GM12864 (cell line): ENCODE measurements at regions not wholly inside any gene's neighbourhood (a gene's known extent, or its start where the extent isn't known, plus 50 kb on each side); places are given as distances from the start of the nearest gene placed in this dataset.

Experiments used
- DNase-seq: peaks from one replicate; pipeline ENCODE4 v3.0.0-alpha.2; 2011; ENCODE audit warnings: low read depth
- H3K4me3 ChIP-seq: 2 replicates; pipeline ENCODE4 v1.5.1; 2011; ENCODE audit warnings: mild to moderate bottlenecking, low read depth, low read length, control low read depth
- TF ChIP-seq, protein P1 (sequence below): IDR thresholded peaks from 2 replicates; pipeline ENCODE4 v1.5.1; 2011; ENCODE audit warnings: low read depth, mild to moderate bottlenecking, moderate library complexity, low read length, control low read depth, inconsistent platforms; ENCODE audit errors: missing control alignments

DNA sequence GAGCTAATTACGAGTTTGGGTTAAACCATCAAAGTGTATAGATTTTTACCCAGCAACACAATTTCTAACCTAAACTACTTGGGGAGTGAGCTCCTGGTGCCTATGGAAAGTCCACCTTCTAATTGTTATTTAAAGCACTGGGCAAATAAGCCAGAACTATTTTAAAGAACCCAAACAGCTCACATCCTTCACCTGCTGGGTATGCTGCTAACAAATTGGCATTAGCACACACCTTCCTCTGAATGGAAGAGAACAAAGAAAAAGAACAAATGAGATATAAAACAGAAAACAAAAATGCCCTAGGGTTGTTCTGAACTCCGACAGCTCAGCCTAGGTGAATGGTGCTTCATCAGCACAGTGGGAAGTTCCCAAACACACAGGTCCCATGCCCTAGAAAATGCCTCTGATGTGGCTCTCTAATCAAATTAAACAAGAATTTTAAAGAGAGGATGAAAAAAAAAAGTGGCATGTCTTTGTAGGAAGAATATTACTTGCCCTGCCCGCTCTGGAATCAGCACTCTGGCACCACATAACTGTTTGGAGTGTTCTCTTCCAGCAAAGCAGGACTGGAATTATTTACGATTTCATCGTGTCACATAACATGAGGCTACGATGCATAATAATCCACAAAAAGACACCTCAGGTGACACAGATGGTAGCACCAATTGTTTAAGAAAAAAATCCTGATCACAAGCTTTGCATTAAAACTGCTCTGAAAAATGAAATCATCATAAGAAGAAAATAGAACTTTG is 334.4 kb downstream of the GBE1 start:
- TF ChIP-seq, protein P1, sequence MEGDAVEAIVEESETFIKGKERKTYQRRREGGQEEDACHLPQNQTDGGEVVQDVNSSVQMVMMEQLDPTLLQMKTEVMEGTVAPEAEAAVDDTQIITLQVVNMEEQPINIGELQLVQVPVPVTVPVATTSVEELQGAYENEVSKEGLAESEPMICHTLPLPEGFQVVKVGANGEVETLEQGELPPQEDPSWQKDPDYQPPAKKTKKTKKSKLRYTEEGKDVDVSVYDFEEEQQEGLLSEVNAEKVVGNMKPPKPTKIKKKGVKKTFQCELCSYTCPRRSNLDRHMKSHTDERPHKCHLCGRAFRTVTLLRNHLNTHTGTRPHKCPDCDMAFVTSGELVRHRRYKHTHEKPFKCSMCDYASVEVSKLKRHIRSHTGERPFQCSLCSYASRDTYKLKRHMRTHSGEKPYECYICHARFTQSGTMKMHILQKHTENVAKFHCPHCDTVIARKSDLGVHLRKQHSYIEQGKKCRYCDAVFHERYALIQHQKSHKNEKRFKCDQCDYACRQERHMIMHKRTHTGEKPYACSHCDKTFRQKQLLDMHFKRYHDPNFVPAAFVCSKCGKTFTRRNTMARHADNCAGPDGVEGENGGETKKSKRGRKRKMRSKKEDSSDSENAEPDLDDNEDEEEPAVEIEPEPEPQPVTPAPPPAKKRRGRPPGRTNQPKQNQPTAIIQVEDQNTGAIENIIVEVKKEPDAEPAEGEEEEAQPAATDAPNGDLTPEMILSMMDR: no peak
- H3K4me3 ChIP-seq: no peak overlapping the region
- no peak for DNase-seq

DNA sequence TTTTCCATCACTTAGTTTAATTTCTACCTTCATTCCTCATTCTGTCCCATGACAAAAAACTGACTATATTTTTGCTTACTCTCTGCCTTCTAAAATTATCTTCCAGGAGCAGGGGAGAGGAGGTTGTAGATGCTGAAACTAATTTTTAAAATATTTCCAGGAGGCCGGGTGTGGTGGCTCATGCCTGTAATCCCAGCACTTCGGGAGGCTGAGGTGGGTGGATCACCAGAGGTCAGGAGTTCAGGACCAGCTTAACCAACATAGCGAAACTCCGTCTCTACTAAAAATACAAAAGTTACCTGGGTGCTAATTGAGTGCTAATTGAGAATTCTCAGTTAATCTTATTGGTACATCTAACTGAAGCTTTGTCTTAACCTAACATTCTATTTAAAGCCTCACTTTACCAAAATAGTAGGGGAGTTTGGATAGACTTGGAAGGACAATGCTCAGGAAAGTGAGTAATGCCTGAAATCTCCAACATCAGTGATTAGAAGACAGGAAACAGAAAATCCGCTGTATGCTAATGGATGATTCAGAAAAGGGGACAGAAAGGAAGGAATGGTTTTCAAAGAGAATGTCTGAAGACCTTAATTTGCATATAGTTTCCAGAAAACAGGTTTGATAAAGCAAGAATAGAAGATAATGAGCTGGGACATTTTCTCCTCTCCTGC is 336.1 kb downstream of the GBE1 start:
- DNase-seq: no peak
- no peak overlapping the region for H3K4me3 ChIP-seq
- TF ChIP-seq, protein P1: no peak

DNA sequence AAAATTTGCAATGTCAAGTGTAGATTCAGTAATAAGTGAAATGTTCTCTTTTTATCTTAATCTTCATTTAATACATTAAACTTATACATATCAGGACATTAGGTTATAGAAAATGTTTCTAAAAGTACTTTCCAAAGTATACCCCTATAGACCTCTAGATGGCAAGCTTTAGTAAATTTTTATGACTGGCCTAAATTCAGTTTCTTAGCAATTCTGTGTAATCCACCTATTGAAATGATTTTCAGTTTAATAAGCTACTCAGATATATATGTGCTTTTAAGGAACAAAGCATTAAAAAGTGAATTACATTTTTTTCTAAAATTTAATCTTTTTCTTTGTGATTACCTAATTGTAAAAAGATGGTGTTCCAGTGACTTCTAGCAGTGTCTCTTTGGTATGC is 342.2 kb downstream of the GBE1 start:
- TF ChIP-seq, protein P1: peak; percentile 25
- no peak for DNase-seq
- H3K4me3 ChIP-seq: no peak overlapping the region

DNA sequence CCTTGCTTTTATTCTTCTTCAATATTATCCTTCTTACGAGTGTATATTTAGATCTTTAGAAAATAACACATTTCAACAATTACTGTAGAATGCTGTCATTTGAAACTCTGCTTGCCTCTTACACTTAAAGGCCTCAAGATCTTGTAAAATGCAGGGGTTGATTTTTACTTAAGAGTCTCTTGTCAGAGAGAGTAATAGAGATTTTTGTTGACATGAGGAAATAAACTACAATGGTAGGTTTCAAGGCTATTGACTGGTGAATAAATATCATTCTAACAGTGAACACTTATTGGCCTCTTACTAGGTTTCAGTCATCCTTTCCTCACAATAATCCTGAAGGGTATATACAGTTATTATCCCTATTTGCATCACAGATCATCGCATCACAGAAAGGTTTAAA is 344.6 kb downstream of the GBE1 start:
- H3K4me3 ChIP-seq: no peak overlapping the region
- no peak for DNase-seq
- TF ChIP-seq, protein P1: no peak

DNA sequence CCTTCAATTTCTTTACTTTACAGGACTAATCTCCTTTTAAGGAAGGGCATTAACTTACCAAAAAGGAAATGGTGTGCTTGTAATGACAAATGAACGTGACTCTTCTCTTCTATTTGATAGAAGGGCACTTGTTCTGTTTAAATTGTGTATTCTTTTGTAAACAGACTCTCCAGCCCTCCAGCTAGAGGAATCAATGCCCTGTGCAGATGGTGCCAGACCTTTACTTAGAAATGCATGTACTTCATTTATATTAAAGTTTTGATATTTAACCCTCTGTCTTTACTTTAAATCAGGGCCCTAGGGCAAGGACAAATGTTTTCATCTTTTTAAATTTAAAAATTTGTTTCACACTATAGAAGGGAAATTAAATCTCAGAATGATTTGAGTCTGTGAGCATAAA is 355.1 kb downstream of the GBE1 start:
- no peak overlapping the region for H3K4me3 ChIP-seq
- no peak for DNase-seq
- TF ChIP-seq, protein P1: no peak

DNA sequence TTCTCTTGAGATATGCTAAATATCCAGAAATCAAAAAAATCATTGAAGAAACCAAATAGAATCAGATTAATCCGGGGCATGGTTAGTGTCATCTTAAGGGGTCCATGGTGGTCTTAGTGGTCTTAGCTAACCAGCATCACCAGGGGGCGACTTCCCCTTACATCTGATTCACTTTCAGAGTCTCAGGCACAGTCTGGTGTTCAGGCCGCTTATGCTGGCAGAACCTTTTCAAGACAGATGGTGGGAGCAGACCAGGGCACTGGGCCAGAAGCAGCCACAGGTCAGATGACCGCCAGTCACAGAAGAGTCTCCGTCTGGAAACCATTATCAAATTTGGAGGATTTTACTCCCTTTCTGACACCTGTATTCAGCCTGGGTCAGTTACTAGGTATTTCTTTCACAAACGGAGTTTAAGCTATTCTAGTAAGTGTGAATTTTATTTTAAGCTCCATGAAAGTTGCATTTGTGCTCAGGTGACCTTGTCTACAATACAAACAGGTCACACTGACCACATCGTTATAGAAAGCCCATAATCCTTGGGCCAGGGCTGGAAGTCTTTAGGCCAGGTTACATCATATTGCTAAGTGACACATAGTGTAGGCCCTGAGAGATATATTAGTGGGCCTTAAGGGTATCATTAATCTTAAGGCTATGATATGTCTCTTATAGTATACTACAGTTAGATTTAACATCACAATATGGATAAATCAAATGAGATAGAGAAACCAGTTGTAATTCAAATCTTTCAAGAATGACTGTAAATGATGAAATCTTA is 365.5 kb downstream of the GBE1 start:
- TF ChIP-seq, protein P1: no peak
- no peak overlapping the region for H3K4me3 ChIP-seq
- no peak for DNase-seq
